HG03135 (cell line): ENCODE measurements at regions not wholly inside any gene's neighbourhood (a gene's known extent, or its start where the extent isn't known, plus 50 kb on each side); places are given as distances from the start of the nearest gene placed in this dataset.
"Not testable (repeated sequence)": the region's sequence is repeated elsewhere in the genome, so short reads cannot be mapped to it uniquely, and the experiment has no call there.

Source experiments
- ATAC-seq: cut with Tn5 transposase; IDR thresholded peaks from one replicate; pipeline ENCODE4 v1.9.1; 2021; ENCODE audit warnings: mild to moderate bottlenecking, moderate library complexity; ENCODE audit not compliant: unreplicated experiment

DNA sequence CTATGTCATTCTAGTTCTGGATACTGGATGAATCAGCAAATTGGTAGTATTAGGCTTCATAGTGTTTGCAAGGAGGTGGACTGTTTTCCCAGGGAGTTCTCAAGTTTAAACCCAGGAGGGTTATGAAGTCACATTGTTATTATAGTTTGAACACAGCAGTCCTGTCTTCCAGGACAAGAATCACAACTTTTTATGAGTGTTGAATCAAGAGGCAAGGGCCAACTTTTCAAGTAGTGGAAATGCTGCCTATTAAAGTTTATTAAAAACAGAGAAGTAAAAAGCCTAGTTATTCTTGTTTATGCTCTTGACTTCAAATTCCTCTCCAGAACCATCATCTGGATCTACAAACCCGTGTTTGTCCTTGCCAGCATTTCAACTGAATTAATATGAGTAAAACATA is 86.3 kb upstream of the GOT2 start:
- ATAC-seq = no peak

- no peak for ATAC-seq
Measured at GRCh38 chr16:58815181-58815888, 81.2 kb upstream of the GOT2 start.

DNA sequence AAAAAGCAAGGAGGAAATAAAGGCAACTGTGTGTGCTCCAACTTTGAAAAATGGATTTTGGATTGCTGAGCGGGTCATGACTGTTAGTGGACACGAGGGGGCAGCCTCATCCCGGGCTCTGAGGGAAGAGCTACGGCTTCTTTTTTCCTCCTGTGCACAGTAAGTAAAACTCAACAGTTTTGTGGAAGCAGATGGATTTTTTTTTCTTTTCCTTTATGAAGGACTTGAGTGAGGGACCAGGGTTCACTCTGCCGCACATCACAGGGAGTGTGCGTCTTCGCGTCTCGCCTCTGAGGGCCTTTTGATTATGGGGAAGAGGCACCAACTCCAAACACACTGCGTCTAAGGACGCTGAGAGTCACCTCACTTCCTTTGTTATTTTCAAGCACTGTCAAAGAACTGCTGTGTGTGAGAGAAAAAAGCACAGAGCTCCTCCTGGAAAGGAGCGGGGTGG is 80.3 kb upstream of the GOT2 start:
- peak; percentile 77 for ATAC-seq

DNA sequence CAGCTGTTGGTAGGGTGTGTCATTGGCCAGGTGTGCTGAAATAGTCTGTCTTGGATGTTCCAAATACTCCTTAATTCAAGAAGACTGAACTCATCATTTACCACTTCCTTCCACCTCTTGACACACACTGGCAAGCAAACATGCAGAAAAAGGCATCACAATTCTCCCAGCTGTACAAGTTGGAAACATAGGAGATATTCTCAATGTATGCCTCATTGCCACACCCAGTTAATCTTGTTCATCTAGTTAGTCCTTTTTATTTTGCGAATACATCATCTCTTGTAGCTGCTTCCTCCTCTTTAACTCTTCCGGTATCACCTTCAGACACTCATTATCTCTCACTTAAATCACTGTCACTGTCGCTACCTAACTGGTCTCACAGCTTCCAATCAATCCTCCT is 75.1 kb upstream of the GOT2 start:
- no peak for ATAC-seq

- ATAC-seq = no peak
Measured at GRCh38 chr16:58807276-58807675, 73.2 kb upstream of the GOT2 start.

DNA sequence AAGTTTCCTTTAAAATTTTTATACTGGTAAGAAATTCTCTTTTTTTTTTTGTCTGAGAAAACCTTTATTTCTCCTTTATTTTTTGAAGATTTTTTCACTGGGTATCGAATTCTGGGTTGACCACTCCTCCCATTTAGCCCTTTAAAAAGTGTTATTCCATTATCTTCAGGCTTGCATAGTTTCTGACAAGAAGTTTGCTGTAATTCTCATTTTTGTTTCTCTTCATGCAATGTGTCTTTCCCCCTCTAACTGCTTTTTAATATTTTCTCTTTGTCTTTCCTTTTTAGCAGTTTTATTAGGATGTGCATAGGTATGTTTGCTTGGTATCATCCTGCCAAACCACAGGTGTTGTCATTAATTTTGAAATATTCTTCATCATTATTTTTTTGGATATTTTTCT is 67.7 kb upstream of the GOT2 start:
- ATAC-seq = no peak

DNA sequence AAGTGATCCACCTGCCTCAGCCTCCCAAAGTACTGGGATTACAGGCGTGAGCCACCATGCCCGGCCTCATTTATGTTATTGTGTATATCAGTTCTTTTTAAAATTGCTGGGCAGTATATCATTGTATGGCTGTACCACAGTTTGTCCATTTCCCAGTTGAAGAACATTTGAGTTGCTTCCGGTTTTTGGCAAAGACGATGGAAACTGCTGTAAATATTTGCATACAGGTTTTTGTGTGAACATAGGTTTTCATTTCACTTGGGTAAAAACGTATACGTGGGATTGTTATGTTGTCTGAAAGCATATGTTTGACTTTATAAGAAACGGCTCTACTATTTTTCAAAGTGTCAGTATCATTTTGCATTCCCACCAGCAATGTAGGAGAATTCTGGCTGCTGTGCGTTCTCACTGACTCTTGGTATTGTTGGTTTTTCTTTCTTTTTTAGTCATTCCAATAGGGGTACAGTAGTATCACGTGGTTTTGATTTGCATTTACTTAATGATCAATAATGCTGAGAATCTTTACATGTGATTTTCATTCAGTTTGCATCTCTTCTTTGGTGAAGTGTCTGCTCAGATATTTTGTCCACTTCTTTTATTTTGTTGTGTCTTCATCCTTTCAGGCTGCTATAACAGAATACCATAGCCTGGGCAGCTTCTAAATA is 63.2 kb upstream of the GOT2 start:
- ATAC-seq = no peak

DNA sequence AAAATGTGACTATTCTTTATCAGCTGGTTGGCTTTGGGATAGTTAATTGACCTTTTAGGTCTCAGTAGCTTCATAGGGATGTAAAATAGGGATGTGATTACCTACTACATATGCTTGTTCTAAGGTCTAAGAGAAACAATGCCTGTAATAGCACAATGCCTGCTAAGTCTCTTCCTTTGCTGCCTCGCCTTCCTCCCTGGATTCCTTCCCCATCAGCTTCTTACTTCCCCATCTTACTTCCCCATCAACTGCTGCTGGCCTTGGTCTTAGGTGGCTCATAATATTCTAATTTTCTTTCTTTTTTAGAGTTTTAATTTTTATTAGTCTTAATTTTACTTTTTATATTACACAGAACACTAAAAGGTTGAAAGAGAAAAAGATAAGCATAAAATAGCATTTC is 59.2 kb upstream of the GOT2 start:
- no peak for ATAC-seq

GRCh38 chr16:58792188-58792587 is 58.1 kb upstream of the GOT2 start:
- ATAC-seq = no peak

DNA sequence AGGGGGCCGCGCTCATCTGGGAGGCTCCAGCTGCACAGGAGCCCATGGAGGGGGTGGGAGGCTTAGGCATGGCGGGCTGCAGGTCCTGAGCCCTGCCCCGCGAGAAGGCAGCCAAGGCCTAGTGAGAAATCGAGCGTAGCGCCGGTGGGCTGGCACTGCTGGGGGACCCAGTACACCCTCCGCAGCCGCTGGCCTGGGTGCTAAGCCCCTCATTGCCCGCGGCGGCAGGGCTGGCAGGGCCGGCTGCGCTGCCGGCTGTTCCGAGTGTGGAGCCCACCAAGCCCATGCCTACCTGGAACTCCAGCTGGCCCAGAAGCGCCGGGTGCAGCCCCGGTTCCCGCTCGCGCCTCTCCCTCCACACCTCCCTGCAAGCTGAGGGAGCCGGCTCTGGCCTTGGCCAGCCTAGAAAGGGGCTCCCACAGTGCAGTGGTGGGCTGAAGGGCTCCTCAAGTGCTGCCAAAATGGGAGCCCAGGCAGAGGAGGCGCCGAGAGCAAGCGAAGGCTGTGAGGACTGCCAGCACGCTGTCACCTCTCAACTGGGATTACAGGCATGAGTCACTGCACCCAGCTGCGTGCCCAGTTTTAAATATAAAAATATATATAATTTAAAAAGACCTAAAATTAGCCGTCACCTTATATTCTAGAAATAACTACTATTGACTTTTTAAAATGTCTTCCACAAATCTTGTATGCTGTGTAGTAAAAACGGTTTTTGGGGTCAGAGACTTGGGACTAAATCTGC is 56.9 kb upstream of the GOT2 start:
- not testable (repeated sequence) for ATAC-seq

DNA sequence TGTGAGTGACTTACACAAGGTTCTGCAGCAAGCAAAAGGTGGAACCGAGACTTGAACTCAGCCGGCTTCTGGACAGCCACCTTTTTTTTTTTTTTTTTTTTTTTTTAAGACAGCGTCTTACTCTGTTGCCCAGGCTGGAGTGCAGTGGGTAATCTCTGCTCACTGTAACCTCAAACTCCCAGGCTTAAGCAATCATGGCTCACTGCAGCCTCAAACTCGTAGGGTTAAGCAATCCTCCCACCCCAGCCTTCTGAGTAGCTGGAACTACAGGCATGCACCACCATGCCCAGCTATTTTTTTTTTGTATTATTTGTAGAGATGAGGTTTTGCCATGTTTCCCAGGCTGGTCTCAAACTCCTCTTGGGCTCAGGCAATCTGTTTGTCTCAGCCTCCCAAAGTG is 55.2 kb upstream of the GOT2 start:
- ATAC-seq = no peak
